SW 1271 (cell line): ENCODE measurements at regions not wholly inside any gene's neighbourhood (a gene's known extent, or its start where the extent isn't known, plus 50 kb on each side); places are given as distances from the start of the nearest gene placed in this dataset.
"Not testable (repeated sequence)": the region's sequence is repeated elsewhere in the genome, so short reads cannot be mapped to it uniquely, and the experiment has no call there.

Experiments
- DNase-seq, 2 experiments: peaks; one replicate each; lab custom pipeline; 2025; lab: John Stamatoyannopoulos, UW

- no peak for DNase-seq
Observed at GRCh38 chr4:29948451-29948850, 771.7 kb upstream of the PCDH7 start.

GRCh38 chr4:29948858-29949257 is 771.3 kb upstream of the PCDH7 start:
- no peak for DNase-seq

GRCh38 chr4:29966386-29966785 is 753.8 kb upstream of the PCDH7 start:
- DNase-seq: no peak

- peak in 1 of 2 experiments; percentile 24 for DNase-seq
Observed at GRCh38 chr4:29970626-29971025, 749.5 kb upstream of the PCDH7 start.

- no peak for DNase-seq
Observed at GRCh38 chr4:29972121-29972520, 748.0 kb upstream of the PCDH7 start.

- no peak for DNase-seq
Observed at GRCh38 chr4:29983890-29984289, 736.3 kb upstream of the PCDH7 start.

- DNase-seq: no peak
Observed at GRCh38 chr4:30001628-30002027, 718.5 kb upstream of the PCDH7 start.

- DNase-seq: no peak
Observed at GRCh38 chr4:30002341-30002740, 717.8 kb upstream of the PCDH7 start.

- DNase-seq: no peak
Observed at GRCh38 chr4:30005995-30006394, 714.2 kb upstream of the PCDH7 start.

- DNase-seq: no peak
Observed at GRCh38 chr4:30024526-30024925, 695.6 kb upstream of the PCDH7 start.

- no peak for DNase-seq
Observed at GRCh38 chr4:30028826-30029225, 691.3 kb upstream of the PCDH7 start.

- no peak for DNase-seq
Observed at GRCh38 chr4:30056016-30056766, 664.0 kb upstream of the PCDH7 start.

- no peak for DNase-seq
Observed at GRCh38 chr4:30068234-30068633, 651.9 kb upstream of the PCDH7 start.

- no peak for DNase-seq
Observed at GRCh38 chr4:30073011-30073710, 647.0 kb upstream of the PCDH7 start.

- DNase-seq: not testable (repeated sequence)
Observed at GRCh38 chr4:30092420-30093128, 627.6 kb upstream of the PCDH7 start.

- DNase-seq: no peak
Observed at GRCh38 chr4:30094887-30095286, 625.3 kb upstream of the PCDH7 start.

GRCh38 chr4:30103455-30103854 is 616.7 kb upstream of the PCDH7 start:
- DNase-seq: peak in 1 of 2 experiments; percentile 32

GRCh38 chr4:30116401-30116800 is 603.8 kb upstream of the PCDH7 start:
- DNase-seq: no peak

GRCh38 chr4:30117433-30117832 is 602.7 kb upstream of the PCDH7 start:
- no peak for DNase-seq

- no peak for DNase-seq
Observed at GRCh38 chr4:30122711-30123110, 597.5 kb upstream of the PCDH7 start.

- not testable (repeated sequence) for DNase-seq
Observed at GRCh38 chr4:30124621-30125020, 595.5 kb upstream of the PCDH7 start.

GRCh38 chr4:30125868-30126267 is 594.3 kb upstream of the PCDH7 start:
- DNase-seq: no peak

- DNase-seq: no peak
Observed at GRCh38 chr4:30126351-30126750, 593.8 kb upstream of the PCDH7 start.
